GM12891 (cell line): ENCODE measurements at regions not wholly inside any gene's neighbourhood (a gene's known extent, or its start where the extent isn't known, plus 50 kb on each side); places are given as distances from the start of the nearest gene placed in this dataset.
A peak's percentile ranks its signal among the peaks of the same experiment; 100 is the strongest.

Source experiments
- DNase-seq: peaks from one replicate; pipeline ENCODE4 v3.0.0; 2011; ENCODE audit warnings: low spot score; ENCODE audit not compliant: insufficient read length
- FAIRE-seq: peaks from 2 replicates; lab custom pipeline; 2011; peaks lifted over from hg19 to GRCh38; lab: Jason Lieb, UNC
- PAX5 ChIP-seq: IDR thresholded peaks from 2 replicates; pipeline ENCODE4 v1.6.1; 2011; ENCODE audit warnings: low read length, moderate library complexity, mild to moderate bottlenecking; ENCODE audit not compliant: insufficient read depth, severe bottlenecking
- POLR2A ChIP-seq: IDR thresholded peaks from 2 replicates; pipeline ENCODE4 v1.6.1; 2011; ENCODE audit warnings: low read depth, low read length, control low read depth
- POLR2AphosphoS5 ChIP-seq: IDR thresholded peaks from 2 replicates; pipeline ENCODE4 v1.6.1; 2011; ENCODE audit warnings: low read depth, low read length, control low read depth
- POU2F2 ChIP-seq: IDR thresholded peaks from 2 replicates; pipeline ENCODE4 v1.6.1; 2011; ENCODE audit warnings: low read depth, mild to moderate bottlenecking, control low read depth, low read length, moderate library complexity
- SPI1 ChIP-seq: IDR thresholded peaks from 2 replicates; pipeline ENCODE4 v1.6.1; 2011; ENCODE audit warnings: low read depth, low read length, control low read depth
- TAF1 ChIP-seq: IDR thresholded peaks from 2 replicates; pipeline ENCODE4 v1.6.1; 2011; ENCODE audit warnings: low read depth, low read length, control low read depth

DNA sequence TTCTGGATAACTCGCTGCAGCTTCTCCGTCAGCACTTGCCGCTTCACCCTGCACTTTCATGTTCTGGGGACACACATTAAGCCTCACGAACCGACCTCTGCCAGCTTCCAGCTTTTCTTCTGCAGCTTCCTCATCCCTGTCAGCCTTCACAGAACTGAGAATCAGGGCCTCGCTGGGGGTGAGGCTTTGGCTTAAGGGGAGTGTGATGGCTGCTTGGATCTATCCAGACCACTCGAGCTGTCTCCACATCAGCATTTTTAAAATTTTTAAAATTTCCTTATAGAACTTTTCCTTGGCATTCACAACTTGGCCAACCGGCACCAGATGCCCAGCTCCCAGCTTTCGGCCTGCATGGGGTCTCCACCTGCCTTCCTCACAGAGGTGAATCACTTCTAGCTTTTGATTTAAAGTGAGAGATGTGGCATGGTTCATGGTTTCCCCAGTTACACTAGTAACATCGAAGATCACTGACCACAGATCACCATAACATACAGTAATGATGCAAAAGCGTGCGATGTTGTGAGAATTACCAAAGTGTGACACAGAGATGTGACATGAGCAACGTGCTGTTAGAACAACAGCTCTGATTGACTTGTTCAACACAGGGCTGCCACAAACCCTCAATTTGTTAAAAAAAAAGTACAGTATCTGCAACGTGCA, 139.1 kb upstream of the C14orf180 start:
- FAIRE-seq: no peak

DNA sequence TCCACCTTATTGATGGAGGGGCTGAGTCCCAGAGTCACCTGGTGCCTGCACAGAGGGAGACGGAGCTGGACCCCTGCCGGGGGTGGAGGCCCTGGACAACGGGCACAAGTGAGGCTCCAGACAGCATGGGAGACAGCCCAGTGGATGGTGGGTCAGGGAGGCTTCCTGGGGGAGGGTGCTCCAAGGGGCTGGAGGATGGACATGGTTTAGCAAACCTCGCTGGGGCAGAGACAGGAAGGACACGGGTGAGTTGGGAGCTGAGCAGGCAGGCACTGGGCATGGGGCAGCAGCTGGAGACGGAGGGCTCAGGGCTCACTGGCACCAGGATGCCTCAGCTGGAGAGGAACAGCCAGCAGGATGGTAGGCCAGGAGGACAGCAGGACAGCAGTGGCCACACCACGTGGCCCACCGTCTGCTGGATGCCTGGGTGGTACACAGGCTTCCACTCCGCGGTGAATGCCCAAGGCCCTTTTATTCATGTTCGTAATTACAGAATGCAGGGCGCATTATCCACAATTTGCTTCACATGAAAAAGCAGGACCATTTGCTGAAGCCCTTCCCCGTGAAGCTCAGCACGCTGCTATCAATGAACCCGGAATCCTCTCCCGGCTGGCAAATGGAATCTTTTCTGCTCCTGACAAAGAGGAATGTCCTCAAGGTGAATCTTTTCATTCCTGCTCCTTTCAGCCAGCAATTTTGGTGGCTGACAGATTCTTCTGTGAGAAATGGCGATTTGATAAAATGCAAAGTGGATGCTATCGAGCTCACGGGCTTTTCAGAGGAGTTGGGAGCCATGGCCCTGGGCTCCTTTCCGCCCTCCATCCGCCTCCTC, 138.1 kb upstream of the C14orf180 start:
- TF ChIP-seq PAX5: no peak
- no peak for TF ChIP-seq TAF1
- TF ChIP-seq POU2F2: no peak
- no peak for TF ChIP-seq POLR2A
- no peak for TF ChIP-seq SPI1
- TF ChIP-seq POLR2AphosphoS5: no peak
- FAIRE-seq (no peak), DNase-seq (no peak)

More for the DNA sequence above, 139.1 kb upstream of the C14orf180 start:
- no peak for DNase-seq
- no peak for TF ChIP-seq TAF1
- TF ChIP-seq SPI1: no peak
- TF ChIP-seq POLR2A: no peak
- TF ChIP-seq POU2F2: no peak
- TF ChIP-seq POLR2AphosphoS5: no peak
- no peak for TF ChIP-seq PAX5

DNA sequence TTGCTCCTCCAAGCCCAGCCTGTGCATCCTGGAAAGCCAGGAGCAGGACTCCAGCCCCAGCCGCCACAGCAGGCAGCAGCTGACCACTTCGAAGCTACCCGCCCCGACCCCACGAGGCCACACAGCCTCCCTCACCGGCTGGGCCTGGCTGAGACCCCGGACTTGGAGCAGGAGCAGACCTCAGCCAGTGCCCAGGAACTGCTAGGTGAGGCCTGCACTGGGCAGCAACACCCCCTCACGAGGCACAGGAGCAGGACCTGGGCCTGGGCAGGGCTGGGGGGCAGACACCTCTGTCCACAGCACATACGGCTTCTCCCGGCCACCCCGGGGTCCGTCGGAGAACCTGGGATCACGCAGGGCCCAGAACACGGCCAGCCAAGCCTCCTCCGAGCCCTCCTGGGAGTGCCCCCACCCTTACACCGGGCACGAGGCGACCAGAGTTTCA, 137.4 kb upstream of the C14orf180 start:
- TF ChIP-seq POLR2A: no peak
- TF ChIP-seq POU2F2: no peak
- TF ChIP-seq PAX5: no peak
- no peak for TF ChIP-seq POLR2AphosphoS5
- TF ChIP-seq TAF1: no peak
- no peak for TF ChIP-seq SPI1
- no peak for FAIRE-seq

DNA sequence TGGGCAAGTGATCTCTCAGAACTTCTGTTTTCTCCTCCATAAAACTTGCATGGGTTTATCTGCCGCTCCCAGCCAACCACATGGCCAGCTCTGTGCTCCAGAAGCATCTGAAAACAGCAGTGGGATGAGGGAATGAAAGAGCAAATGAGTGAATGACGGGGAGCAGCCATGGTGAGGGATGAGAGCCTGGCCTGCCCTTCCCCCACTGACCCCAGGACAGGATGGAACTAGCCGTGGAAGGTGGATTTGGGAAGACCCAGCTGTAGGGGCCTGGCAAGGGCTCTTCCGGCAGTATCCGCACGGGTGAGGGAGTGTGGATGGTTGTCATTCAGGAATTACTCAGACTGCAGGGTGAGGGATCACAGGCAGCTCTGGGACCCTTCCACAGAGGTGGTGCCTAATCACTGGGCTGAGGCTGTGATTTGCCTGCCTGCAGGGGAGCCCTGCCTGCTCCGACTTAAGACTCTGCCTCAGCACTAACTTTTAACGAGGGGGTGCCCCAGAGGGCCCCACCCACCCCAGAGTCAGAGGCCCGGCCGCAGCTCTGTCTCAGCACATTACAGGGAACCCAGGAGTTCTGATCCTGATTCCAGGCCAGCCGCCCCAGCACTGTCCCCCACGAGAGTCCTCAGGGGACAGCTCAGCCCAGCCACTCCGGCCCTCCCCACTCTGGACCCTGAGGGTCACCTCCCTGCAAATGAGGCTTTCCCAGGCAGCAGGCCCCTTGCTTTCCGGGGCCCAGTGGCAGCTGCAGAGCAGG, 136.8 kb upstream of the C14orf180 start:
- FAIRE-seq (no peak), DNase-seq (no peak)
- TF ChIP-seq TAF1: no peak
- TF ChIP-seq POU2F2: no peak
- no peak for TF ChIP-seq POLR2AphosphoS5
- TF ChIP-seq PAX5: no peak
- no peak for TF ChIP-seq SPI1
- no peak for TF ChIP-seq POLR2A

More for the DNA sequence above, 137.4 kb upstream of the C14orf180 start:
- DNase-seq: no peak

DNA sequence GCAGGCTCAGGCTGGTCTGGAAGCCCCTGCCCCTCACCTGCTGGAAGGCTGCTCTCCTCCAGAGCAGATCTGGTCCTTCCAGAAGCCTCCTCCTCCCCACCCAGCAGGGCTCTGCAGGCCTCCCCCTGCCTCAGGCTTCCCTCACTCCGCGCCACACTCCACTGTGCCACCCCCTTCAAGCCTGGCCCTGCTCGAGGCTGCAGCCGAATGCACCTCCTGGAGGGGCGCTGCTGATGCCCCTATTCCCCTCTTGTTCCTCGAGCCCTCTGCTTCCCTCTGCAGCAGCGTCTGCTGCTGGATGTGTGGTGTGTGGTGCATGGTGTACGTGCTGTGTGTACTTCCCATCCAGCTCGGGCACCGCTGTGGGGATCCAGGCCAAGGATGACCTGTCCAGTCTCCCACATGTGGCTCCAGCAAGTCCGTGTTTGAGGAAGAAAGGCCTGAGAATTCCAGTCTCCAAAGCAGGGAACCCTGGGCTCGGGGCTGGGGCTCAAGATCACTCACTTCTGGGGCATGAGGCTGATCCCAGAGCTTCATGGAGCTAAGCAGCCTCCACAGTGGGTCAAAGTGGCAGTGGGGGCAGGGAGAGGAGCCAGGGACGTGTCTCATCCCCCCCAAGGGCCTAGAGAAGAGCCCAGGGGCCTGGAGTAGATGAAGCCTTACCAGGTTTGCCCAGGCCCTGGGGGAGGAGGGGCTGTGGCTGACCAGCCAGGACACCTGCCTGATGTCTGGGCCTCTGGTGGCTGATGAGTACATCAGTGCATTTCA, 136.0 kb upstream of the C14orf180 start:
- FAIRE-seq (no peak), DNase-seq (no peak)
- TF ChIP-seq POLR2AphosphoS5 (no peak), SPI1 (no peak), POU2F2 (no peak), POLR2A (no peak), TAF1 (no peak), PAX5 (no peak)

DNA sequence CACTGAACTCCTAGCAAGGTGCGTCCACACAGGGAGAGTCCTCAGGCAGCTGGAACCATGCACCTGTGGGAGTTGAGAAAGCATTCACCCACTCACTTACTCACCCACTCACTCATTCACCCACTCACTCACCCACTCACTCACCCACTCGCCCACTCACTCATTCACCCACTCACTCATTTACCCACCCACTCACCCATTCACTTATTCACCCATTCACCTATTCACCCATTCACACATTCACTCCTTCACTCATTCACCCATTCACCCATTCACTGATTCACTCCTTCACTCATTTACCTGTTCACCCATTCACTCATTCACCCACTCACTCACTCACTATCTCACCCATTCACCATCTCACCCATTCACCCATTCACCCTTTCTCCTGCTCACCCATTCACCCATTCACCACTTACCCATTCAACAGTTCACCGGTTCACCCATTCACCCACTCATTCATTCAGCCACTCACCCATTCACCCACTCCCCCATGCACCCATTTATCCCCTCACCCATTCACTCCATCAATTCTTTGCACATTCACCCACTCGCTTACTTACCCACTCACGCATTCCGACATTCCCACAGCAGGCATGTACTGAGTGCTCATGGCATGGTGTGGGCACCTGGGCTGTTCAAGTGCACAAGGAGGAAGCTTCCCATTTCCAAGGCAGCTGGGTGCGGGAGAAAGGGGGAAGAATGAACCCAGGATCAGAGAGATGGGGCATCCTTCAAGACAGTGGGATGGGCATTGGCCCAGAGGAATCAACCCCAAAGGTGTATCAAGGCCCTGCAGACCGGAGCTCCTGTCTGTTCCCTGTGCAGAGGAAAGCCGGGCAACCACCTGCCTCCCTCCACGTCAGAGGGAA, 135.2 kb upstream of the C14orf180 start:
- DNase-seq: no peak
- peak; percentile 72 for FAIRE-seq
- TF ChIP-seq POLR2AphosphoS5: no peak
- no peak for TF ChIP-seq POLR2A
- TF ChIP-seq PAX5: no peak
- TF ChIP-seq TAF1: no peak
- no peak for TF ChIP-seq SPI1
- TF ChIP-seq POU2F2: no peak

DNA sequence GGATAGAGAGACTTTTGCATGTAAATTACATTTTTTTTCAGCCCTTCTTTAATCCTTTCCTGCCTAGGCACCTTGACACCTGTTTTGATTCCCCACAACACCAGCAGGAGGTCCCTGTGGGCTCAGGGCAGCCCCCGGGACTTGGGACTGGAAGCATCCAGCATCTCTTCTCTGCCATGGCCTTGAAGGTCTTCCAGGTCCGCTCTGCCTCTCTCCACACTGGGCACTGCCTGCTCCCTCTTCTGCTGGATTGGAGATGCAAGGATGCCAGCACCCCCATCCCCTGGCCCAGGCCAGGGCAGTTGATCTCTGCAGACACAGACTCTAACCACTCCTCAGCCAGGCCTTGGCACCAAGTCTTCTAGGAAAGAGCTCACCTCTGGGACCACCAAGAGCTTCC, 134.5 kb upstream of the C14orf180 start:
- TF ChIP-seq PAX5: no peak
- no peak for TF ChIP-seq POLR2A
- TF ChIP-seq TAF1: no peak
- no peak for TF ChIP-seq SPI1
- TF ChIP-seq POLR2AphosphoS5: no peak
- no peak for TF ChIP-seq POU2F2
- FAIRE-seq: no peak
- DNase-seq: no peak
